ENCODE measurements at regions not wholly inside any gene's neighbourhood (a gene's known extent, or its start where the extent isn't known, plus 50 kb on each side); places are given as distances from the start of the nearest gene placed in this dataset.

DNA sequence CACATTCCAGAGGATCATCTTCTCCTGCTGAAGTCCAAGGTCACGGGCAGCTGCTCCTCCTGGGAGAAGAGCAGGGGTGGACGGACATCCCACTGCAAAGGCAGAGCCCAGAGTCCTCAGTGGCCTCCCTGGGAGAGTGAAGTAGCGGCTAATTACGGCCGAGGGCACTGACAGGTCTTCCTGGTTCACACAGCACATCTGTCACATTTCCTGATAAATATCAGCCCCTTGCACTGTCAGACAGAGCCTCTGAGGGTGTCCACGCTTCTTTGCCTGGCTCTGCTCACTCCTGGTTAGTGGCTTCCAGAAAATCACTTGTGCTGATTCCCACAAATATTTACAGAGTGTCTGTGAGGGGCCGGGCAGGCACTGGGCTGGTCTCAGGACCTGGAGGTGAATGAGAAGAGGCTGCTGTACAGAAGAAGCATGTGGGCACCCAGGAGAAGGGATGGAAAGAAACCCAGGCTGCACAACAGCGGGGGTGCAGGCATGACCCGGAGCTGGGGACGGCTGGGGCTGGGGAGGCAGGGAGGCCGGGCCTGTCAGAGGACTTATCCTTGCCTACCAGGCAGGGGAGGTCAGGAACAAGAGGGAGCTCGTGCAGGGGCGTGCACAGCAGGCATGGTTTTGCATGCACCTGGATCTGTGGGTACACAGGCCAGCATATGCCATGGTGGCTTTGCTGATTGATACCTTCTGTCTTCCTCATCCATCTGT, 258.2 kb upstream of the TNRC6C start:
- DNase-seq (ENCODE audit: low read depth in 2 of 2) = no peak

GRCh38 chr17:77701996-77702395, 256.5 kb upstream of the TNRC6C start:
- no peak for DNase-seq (ENCODE audit: low read depth in 2 of 2)

DNA sequence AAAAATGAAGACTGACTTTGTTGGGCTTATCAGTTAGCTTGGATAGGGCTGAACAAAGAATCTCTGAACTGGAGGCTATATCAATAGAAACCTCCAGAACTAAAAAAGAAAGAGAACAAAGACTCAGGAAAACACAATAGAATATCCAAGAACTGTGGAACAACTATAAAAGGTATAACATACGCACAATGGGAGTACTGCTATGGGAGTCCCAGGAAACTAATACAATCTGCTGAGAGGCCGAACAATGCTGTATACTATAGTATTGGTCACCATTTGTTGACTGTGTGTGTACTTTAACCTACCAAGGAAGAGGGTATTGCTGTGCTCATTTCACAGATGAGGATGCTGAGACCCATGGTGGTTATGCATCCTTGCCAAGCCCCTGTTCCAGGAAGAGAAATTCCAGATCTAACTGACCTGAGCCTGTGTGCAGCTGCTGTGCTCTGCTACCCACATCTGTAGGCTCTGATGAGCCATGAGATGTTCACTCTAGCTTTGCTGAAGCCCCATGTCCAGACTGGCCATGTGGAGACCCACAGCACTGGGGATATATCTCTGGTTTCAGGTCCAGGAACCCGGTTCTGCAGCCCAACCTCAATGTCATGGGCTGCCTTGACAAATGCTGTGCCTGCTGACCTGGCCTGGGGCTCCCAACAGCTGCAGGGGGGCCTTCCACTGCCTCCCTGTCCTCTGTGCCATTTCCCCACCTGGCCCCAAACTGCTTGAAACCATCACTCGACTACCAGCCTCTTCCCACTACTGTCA, 254.3 kb upstream of the TNRC6C start:
- DNase-seq (ENCODE audit: low read depth in 2 of 2) = no peak

- no peak for DNase-seq (ENCODE audit: low read depth in 2 of 2)
Measured at GRCh38 chr17:77706938-77707337, 251.6 kb upstream of the TNRC6C start.

DNA sequence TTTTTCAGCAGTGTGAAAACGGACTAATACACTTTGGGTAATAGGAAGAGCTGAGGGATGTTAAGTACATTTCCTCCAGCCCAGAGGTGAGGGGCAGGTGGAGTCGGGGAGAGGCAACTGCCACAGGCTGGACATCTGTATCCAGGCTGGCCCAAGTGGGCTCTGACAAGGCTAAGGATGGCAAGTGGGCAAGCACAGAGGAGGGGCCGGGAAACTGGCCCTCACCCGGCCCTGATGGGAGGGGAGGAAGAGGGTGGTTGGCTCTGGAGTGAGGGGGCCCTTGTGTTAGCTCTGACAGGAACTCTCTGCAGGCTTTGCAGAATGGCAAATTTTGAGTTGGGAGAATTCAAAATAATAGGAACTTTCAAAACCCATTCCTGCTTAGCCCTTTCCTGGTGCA, 251.0 kb upstream of the TNRC6C start:
- no peak for DNase-seq (ENCODE audit: low read depth in 2 of 2)

GRCh38 chr17:77708049-77708448, 250.5 kb upstream of the TNRC6C start:
- no peak for DNase-seq (ENCODE audit: low read depth in 2 of 2)

DNA sequence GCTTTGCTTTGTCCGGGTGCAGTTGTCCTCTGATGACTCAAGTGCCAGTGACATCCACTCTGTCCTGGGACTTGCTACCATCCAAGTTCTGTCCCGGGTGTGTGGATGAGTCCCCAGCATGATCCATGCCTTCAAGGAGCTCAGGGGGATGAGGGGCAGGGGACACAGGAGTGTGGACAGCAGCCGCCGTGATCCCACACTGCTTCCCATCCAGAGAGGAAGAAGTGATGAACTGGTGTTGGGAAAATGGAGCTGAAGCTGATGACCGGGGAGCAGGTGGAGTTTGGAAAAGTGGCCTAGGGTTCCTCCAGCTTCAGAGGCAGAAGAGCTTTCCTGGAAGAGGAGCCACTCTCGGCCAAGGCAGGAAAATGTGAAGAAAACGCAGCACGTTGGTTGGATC, 249.6 kb upstream of the TNRC6C start:
- no peak for DNase-seq (ENCODE audit: low read depth in 2 of 2)

DNA sequence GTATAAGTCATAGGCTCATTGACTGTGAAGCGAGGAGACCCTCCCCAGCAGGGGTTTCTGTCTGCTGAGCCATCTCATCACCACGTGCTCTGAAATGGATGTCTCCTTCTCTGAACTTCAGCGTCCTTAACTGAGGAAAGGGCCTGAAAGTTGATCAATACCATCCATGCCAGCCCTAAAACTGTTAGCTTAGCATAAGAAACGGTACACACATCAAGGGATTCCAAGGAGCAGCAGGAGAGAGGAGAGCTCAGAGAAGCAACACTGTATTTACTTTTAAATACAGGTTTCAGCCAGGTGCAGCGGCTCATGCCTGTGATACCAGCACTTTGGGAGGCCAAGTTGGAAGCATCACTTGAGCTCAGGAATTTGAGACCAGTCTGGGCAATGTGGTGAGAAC, 248.9 kb upstream of the TNRC6C start:
- no peak for DNase-seq (ENCODE audit: low read depth in 2 of 2)

DNA sequence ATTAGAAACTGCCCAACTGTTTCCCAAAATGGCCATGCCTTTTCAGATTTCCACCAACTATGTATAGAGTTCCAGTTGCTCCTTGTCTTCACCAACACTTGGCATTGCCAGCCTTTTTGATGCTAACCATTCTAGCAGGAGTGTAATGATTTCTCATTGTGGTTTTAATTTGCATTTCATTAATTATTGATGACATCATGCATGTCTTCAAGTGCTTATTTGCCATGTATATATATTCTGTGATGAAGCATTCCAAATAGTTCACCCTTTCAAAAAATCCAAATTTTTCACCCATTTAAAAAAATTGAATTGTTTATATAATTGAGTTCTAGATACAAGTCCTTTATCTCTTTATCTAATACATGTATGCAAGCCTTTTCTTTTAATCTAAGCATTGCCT, 245.9 kb upstream of the TNRC6C start:
- no peak for DNase-seq (ENCODE audit: low read depth in 2 of 2)

- DNase-seq (ENCODE audit: low read depth in 2 of 2) = no peak
Measured at GRCh38 chr17:77716289-77716926, 242.1 kb upstream of the TNRC6C start.

DNA sequence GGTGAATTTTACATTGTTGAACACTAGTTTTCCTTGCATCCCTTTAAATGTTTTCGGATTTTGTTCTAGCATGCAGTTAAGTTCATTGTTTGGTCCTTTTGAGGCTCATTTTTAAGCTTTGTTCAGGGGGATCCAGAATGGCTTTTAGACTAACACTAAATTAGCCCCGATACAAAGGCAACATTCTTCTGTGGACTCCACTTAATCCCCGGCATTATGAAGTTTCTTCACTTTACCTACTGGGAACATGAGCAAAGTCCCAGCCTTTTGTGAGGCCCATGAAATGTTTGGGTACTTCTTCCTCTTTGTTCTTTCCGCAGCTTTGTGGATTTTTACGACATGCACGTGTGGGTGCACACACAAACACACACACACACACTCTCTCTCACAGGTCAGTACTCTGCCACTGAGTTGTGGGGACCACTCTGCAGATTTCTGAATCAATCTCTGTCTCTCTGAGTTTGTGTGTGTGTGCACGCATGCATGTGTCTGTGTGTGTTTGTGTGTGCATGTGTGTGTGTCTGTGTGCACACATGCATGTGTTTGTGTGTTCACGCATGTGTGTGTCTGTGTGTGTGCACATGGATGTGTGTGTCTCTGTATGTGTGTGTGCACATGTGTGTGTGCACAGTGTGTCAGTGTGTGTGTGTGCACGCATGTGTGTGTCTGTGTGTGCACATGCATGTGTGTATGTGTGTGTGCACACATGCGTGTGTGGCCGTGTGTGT, 240.4 kb upstream of the TNRC6C start:
- no peak for DNase-seq (ENCODE audit: low read depth in 2 of 2)

GRCh38 chr17:77718669-77718961, 239.9 kb upstream of the TNRC6C start:
- DNase-seq (ENCODE audit: low read depth in 2 of 2) = no peak

- DNase-seq (ENCODE audit: low read depth in 2 of 2) = no peak
Measured at GRCh38 chr17:77719806-77720205, 238.7 kb upstream of the TNRC6C start.

- DNase-seq (ENCODE audit: low read depth in 2 of 2) = no peak
Measured at GRCh38 chr17:77720946-77721845, 237.3 kb upstream of the TNRC6C start.

DNA sequence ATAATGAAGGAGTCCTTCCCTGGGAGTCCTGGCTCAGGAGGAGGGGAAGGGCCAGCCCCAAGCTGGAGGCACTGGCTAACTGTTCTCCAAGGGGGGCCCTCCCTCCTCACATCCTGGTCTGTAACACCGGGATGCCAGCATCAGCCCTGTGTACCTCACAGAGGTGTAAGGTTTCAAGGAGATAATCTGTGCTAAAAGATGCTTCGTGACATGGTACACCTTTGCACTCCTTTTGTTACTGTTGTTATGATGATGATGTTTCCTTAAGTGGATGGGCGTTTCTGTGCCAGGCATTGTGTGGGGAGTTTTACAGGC, 236.7 kb upstream of the TNRC6C start:
- no peak for DNase-seq (ENCODE audit: low read depth in 2 of 2)

DNA sequence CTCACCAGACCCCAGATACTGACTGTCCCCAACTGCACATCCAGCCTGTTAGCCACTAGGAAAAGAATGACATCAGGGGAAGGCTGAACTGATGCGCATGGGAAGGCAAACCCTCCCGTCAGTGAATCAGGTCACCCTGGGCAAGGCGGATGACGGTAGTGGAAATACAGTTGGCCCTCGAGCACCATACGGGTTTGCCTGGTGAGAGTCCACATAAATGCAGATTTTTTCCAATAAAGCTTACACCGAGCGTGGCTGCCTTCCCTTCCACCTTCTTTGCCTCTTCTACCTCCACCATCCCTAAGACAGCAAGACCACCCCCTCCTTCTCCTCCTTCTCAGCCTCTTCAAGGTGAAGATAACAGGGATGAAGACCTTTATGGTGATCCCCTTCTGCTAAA, 236.1 kb upstream of the TNRC6C start:
- no peak for DNase-seq (ENCODE audit: low read depth in 2 of 2)

DNA sequence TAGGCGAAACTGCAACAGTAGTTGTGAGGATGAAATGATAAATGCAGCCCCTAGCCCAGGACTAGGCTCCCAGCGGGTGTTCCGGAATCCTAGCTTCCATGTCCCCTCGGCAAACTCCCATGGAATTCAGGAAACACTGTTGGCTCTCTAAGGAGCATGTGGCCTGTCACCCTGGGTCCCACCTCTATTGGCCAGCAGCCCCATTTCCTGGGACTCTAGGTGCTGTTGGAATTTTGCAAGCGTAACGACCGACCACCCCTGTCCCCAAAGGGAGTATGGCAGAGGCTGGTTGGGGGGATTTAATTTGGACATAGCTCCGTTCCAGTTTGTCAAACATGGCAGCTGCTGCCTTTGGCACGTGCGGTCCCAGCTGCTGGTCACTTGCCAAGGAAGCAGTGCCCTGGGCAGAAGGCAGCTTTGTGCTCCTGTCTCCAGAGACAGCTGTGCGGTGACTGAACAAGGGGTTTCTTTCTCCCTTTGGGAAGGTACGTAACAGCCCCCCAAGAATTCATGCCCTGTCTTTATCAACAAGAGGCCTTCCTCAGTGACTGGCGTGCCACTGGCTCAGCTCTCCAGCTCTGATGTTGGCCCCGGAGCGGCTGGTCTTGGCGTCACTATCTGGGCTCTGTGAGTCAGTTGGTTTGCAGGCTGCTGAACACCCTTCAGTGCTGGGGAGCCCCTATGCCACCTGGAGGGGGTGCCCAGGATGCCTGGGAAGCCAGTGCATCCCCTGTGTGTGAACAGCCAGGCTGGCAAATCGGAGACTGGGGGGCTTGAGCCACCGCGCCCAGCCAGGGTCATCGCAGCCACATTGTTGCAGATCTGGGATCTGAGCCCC, 235.2 kb upstream of the TNRC6C start:
- no peak for DNase-seq (ENCODE audit: low read depth in 2 of 2)

- DNase-seq (ENCODE audit: low read depth in 2 of 2) = no peak
Measured at GRCh38 chr17:77723909-77724875, 234.3 kb upstream of the TNRC6C start.

DNA sequence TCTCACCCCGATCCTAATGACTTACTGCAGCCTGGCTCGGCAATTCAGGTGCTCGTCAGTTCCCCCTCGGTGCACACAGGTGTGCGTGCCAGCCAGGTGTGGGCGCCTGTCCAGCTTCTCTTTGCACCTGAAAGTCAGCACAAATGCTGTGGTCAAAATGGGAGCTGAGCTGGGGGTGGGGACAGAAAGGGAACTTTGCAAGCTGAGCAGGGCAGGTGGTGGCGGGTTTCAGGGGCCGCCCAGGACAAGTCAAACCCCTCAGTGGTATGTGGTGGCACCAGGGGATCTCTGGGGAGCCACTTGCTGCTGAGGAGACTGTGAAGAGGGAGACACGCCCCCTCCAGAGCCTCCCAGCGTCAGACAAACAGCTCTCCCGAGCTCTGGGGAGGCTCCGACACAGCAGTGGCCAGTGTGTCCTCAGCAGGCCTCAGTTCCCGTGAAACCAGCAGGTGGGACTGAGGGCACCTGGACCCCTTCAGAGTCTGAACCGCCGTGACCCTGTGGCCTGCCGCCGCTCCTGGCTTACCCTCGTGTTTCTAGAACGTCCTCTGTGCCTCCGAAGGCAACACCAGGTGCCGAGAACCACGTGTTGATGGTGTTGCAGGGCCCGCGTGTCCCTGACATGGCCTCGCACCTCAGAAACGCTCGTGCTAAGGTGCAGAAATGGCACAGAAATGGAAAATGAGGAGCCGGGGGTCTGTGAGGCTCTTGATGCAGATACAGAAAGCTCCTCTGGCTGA, 233.5 kb upstream of the TNRC6C start:
- DNase-seq (ENCODE audit: low read depth in 2 of 2) = no peak

Data from fibroblast of skin of left biceps (primary cell).